GM21515 (cell line): ENCODE measurements at regions not wholly inside any gene's neighbourhood (a gene's known extent, or its start where the extent isn't known, plus 50 kb on each side); places are given as distances from the start of the nearest gene placed in this dataset.

ENCODE experiments used
- ATAC-seq: cut with Tn5 transposase; IDR thresholded peaks from one replicate; pipeline ENCODE4 v1.9.1; 2021; ENCODE audit not compliant: unreplicated experiment

DNA sequence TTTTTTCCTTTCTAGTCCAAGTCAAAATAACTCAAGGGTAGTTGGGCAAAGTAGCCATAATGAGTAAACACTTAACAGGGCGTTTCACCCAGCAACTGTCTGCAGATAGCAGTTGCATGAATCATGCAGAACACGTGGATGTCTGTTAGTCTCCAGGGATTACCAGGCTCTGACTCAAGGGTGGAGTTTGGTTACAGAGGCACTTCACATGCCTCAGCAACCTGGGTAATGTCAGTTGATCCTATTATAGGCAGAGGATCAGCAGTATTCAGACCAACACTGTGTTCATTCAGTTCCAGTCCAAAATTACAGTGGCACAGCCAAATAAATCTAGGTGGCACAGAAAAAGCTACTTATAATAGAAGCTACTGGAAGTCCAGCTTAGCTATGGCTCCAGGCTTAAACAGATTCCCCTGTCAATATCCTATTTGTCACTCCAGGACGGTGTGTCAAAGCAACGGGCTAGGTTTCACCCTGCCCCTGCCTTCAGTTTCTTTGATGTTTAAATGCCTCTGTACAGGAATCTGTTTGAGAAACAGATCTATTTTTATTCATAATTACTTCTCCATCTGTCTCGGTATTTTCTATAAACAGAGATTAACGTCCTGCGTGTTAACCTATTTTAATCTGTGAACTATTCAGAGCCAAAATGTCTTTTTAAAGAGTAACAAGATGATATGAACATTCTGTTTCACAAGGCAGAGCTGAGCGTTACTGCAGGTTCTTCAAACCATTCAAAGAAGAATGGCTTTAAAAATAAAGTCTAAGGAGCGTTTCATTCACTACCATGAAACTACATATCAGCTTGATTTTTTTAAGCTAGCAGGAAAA is 162.6 kb upstream of the AKR1E2 start:
- ATAC-seq = no peak

DNA sequence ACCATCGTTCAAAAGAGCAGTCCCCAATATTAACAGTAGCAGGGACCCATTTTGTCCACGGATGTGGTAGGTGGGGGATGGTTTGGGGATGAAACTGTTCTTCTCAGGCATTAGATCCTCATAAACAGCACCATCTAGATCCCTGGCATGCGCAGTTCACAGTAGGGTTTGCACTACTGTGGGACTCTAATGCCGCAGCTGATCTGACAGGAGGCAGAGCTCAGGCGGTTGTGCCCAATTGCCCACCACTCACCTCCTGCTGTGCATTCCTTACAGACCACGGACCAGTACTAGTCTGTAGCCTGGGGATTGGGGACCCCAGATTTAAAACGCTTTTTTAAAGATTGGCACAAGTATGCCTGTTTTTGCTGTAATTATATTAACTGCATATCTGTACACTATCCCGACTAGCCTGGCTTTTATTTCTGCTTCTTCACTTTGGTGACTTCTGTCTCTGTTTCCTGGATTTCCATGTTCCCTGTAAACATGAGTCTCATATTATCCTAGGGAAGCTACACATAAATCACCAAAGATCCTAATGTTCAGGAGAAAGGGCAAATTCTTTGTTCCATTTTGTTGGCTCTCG is 163.3 kb upstream of the AKR1E2 start:
- no peak for ATAC-seq

DNA sequence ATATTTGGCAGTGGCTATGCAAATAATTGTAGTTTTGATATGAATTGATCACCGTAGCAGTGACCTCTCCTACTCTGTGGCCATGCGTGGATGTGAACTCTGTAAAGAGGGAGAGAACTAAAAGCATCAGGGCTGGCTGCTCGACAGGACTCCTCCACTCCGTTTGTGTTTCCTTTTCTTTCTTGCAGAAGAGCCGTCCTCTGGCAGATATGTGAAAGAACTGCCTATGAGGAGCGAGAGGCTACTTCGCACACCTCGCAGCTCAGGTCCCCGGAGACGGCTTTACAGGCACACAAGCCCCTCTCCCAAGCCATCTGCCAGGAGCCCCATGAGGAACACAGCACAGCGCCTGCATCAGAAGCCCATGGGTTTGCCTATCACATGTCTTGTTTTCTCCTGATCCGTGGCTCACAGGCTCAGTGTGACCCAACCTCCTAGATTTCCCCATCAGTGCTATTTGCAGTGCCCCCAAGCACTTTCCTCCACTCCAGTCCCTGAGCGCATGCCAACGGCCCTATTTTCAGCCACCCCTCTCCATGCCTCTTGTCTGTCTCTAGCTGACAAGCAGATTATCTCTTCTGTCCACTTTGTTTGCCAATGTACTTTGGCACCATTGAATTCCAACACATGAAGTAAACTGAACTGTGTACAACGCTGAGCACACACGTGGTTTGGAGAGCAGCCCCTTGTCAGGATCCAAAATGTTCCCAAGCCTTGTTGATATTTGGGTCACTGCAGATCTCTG is 164.3 kb upstream of the AKR1E2 start:
- ATAC-seq = no peak

DNA sequence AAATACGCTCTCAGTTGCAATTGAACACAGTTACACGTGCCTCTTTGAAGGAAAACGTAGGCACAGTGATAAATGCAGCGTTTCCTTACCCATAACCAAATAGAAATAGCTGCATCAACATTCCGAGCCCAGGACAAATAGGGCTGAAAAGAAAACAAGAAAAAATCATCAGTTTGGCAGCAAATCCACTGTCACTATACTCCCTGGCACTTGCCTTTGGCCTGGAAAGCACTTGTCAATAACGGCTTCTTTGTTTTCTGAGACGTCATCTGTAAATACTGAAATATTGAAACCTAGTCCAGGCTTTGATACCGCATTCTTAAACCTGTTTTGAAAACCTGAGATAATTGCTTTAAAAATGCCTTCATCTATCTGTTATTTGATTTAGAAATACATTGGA is 167.2 kb upstream of the AKR1E2 start:
- no peak for ATAC-seq

DNA sequence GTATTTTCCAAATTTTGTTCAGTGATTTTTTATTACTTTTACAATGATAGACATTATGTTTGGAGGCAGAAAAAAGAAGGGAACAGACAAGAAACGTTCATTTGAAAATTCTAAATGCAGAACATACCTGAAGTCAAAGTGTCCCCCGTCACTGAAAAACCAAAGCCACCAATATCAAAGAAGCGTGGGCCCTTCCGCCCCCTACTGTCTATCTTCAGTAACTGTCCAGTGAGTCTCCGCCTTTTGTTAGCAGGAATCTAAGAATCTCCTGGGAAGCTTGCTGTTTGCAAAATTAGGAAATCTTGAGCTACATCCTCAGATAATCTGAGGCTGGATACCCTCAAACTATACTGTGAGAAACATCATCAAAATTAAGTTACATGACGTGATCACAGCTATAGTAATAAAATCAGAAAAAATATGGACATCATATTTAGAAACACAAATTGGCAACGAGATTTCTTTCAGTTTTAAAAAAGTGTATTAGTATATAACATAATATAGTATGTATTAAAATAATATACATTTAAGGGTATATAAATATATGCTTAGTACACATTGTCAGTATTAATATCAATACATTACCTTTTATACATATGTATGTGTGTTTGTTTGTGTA is 169.3 kb upstream of the AKR1E2 start:
- ATAC-seq = no peak

DNA sequence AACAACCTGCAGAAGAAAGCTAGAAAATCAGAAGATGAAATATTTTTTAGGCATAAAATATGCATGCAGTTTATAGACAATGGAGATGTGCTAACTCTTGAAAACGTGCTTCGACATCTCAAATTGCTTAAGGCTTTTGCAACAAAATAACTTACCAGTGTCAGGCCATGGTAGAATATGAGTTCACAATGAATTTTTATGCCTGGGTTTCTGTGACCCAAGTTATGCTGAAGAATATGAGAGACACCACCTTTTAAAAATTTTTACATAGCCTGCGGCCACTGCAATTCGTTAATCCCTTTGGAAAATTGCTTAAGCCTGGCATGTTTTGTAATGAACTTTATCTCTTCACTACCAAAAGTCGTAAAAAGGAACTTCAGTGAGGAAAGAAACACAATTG is 170.1 kb upstream of the AKR1E2 start:
- ATAC-seq = no peak

DNA sequence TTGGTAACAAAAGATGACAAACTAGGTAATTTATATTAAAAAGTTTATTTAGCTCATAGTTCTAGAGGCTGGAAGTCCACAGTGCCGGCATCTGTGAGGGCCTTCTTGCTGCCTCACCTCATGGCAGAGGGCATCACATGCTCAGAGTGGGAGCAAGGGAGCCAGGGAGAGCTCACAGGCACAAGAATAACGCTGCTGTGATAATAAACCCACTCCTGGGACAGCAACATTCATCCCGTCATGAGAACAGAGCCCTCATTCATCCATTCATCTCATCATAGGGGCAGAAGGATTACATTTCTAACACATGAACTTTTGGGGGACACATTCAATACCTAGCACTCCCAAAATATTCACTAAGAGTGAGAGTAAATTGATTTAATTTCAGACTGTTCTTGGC is 170.6 kb upstream of the AKR1E2 start:
- no peak for ATAC-seq

DNA sequence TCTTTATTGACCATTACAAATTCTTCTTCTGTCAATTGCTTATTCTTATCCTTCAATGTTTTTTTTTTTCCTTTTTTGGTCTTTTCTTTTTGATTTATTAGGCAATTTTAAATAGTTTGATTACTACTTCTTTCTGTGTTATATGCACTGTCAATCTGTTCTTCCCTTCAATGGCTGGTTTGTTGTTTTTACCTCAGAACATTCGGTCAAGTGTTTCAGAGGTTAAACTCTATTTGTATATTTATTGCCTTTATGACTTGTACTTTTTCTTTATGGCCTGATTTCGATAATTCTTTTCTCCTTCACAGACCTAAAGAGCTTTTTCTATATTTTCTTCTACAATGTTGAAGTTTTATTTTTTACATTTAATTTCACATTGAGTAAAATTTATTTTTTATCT is 171.5 kb upstream of the AKR1E2 start:
- ATAC-seq = no peak

DNA sequence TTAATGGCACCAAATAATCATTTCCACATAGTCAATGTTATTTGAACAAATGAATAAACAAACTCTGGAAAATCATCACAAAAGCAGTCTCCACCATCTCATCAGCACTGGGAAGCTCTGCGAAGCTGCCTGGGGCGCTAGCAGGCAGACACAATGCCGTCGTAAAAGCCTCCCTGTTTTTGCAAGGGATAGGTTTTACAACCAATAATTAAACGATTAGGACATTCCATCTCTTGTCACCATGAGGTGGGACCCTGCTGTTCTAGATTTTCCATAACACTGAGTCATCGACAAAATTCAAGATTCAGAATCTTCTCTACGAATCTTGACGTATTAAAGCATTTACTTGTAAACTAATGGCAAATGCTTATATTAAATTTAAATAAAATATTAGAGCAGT is 172.8 kb upstream of the AKR1E2 start:
- no peak for ATAC-seq

DNA sequence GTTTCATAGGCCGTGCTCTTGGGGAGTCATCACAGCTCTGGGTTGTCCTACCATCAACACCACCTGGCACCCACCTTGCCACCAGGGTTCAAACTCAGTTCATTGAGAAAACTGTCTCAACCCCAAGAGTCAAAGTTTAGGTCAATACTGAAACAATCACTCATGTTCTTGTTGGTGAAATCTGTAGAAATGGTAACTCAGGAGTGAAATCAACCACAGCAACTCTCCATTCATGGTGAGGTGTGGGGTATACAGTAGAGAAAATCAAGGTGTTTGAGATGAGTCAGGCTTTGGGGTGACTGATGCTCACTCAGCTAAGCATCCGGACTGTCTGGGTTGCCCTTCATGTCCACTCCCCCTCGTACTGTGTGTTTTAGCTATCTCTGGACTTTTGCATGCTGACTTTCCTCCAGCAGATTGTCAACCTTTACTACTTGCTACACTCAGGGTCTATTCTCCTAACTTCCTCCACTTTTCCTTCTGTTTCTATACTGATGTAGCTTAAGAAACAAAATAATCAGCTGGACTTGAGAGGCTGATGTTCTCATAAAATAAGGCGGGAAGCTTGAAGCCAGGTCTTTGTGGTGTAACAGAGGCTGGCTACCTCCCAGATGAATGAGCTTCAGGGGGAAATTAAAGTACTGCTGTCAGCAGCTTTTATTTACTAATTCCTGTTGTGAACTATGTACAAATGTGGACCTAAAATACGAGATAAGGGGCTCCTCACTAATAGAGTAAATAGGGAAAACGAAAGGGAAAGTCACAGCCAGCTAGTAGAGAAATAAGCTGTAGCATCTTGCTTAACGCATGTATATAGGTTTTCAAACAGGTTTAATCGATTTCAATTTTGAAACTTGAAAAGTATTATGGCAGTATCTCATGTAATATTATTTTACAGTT is 173.6 kb upstream of the AKR1E2 start:
- no peak for ATAC-seq

DNA sequence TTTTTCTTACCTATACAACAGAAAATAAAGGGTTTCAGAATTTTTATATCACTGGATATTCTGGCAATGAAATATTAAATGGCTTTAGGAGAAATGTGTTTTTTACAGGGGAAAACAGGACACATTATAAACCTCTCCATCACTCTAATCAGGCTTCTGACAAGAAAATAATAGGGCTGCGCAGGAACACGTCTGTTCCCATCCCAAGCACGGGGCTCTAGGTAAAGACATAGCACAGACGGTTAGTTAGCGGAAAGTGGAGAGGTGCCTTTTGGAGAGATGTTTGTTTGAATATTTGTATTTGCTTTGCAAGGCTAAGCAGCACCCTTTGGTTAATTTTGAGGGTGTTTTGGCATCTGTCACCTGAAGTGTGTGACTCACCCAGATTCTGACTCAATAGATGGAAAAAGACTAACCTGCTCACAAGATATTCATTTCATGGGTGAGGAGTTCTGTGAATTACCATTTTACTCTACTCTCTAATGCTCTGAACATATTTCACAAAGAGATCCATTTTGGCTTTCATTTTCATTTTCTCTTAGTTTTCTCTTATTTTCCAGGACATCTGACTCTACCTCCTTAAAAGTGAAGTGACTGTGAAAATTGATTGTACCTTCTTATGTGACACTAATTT is 174.5 kb upstream of the AKR1E2 start:
- ATAC-seq = no peak

DNA sequence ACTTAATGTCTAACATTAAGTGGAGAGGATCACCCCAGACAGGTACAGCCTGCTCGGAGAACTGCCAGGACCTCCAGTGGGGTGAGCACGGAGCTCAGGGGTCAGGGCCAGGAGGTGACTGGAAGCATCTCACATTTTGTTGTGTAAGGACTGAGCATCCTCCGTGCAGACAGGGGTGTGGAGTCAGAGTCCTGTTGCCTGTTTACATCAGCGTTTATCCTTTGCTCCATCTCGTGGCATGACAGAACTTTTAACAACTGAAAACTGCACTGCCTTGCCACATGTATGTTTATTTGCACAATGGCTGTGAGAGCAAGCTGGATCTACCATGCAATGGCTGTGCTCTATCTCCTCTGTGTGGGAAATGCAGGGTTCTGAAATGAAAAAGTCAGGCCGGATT is 175.4 kb upstream of the AKR1E2 start:
- ATAC-seq = no peak

DNA sequence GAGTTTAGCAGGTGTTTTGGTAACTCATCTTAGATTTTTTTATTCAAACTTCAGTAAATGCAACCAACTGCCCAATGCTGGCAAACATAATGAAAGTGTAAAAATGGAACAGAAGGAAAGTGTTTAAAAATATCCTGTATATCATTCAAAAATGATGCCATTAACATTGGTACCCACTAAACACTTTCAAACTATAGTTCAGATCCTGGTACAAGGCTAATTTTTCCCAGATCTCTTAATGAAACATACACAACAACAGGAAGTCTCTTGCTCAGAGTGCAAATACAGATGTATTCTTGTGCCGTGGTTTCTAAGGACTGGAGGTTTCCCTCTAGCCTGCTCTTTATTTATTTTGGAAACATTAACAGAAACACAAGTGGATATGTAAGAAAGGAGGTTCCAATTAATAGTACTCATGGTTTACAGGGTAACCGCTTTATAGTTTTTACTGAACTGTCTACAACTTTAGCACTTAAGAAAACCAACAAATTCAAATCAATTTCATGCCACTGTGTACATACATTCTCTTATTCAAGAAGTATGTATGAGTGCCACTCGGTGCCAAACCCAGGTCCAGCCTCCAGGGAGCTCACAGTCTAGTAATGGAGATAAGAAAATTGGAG is 176.0 kb upstream of the AKR1E2 start:
- no peak for ATAC-seq

DNA sequence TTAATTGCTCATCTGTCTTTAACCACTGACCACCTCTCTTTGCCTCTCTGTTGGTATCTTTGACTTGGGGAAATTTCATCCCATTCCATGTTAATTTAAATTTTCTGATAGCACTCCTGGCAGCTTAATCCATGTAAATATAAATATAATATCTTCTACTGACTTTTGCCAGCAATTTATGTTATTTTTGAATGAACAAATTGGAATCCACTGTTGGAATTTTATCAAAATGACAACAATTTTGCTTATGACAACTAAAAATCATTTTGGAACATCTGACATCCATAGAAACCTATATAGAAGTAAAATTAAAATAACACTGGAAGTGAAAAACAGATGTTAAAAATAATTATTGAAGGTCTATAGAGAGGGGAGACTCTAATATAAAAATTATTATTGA is 176.5 kb upstream of the AKR1E2 start:
- ATAC-seq = no peak

DNA sequence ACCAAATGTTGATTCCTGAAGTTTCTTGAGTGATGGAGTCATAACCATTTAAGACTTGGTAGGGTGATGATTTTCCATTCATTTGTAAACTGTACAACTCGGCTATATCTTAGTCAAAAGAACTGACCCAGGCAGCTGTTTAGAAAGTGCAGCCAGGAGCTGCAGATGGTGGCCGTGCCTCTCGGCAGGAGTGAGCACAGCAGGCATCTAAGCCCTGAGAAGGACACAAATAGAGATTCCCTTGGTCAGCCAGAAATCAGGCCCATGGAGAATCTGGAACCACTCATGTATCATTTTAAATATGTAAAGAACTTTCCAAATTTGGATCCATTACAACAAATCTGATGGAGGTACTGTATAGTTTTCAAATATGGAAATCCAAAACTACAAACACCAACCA is 177.0 kb upstream of the AKR1E2 start:
- no peak for ATAC-seq

DNA sequence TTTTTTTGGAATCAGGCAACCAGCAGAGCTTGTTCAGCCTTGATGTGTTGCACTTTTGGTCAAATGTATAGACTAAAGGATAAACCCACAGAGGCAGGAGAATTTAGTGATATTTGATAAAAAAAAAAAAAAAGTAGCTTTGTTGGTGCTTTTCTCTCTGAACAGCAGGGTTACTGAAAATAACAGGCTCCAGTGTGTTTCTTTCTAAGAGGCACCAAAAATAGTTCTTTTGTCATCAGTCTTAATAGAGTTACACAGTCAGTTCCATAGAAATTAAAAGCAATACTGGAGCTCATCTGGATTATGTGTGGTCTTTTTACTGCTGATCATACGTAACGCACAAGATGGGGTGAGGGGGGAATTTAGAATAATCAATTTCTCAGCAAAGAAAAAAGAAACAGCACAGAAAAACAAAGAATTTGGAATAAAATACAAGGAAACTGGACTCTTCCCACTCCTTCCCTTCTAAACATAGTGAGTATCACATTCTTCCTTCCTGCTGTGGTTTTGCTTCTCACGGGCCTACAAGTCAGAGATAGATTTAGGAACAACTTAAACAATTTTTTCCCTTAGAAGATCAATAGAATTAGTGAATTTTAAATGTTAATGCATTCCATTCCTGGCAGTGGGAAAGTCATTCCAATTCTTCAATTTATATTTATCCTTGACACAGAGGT is 178.8 kb upstream of the AKR1E2 start:
- ATAC-seq = no peak

DNA sequence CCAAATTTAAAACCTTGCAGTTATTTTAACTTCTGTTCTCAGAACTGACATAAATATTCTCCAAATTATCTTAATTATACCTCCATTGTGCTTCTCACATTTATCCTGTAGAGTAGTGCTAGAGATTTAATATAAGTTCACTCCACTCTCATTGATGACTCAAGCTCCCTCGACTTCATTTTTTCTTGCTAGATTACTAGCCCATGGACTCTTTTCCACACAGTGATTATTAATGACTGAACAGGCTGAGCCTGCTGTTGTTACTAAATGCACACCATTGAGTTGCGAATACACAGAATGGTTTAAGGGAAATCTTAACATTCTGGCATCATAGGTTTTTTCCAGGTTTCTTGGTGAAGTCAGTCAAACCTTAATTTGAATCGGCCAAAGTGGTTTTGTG is 179.5 kb upstream of the AKR1E2 start:
- no peak for ATAC-seq

DNA sequence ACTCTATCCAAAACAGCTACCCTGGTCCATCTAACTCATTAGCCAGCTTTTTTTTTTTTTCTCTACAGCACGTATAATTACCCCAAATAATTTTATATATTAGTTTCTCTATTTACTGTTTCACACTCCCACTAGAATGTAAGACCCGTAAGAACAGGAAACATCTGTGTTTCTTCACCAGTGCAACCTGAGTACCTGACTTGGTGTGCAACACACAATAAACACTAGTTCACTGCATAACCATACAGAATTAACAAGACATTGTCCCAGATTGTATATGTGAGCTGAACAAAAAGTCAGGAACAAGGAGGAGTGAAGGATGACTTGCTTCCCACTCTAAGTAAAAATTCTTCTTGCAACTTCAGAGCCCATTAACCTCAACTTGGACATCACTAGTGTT is 180.2 kb upstream of the AKR1E2 start:
- ATAC-seq = no peak

DNA sequence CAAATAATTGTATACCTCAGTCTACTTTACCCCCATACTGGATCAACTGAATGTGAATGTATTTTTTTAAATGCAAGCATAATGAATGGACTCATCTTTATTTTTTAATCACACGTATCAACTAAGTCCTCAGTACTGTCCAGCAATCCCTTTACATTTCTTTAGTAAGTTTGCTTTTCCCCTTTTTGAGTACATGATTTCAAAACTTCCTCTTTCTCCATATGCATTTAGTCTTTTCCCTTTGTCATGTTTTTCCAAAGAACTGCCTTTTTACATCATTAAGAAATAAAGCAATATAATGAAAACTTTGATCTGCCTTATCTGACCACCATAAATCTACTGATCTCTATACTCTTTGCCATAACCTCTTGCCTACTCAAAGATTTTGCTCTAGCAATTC is 182.5 kb upstream of the AKR1E2 start:
- no peak for ATAC-seq
